ENCODE measurements at regions not wholly inside any gene's neighbourhood (a gene's known extent, or its start where the extent isn't known, plus 50 kb on each side); places are given as distances from the start of the nearest gene placed in this dataset.

- no peak for DNase-seq
These were observed 336.2 kb downstream of the ETS1 start for GRCh38 chr11:128251140-128251539.

GRCh38 chr11:128250482-128250881 lies 336.9 kb downstream of the ETS1 start:
- DNase-seq, result no peak

- no peak for DNase-seq
These were observed 340.4 kb downstream of the ETS1 start for GRCh38 chr11:128246810-128247594.

- no peak for DNase-seq
These were observed 341.0 kb downstream of the ETS1 start for GRCh38 chr11:128246364-128246801.

GRCh38 chr11:128244871-128245270 lies 342.5 kb downstream of the ETS1 start:
- DNase-seq, result no peak

- no peak for DNase-seq
These were observed 344.9 kb downstream of the ETS1 start for GRCh38 chr11:128242451-128242850.

GRCh38 chr11:128240546-128240945 lies 346.8 kb downstream of the ETS1 start:
- peak; percentile 19 for DNase-seq

- no peak for DNase-seq
These were observed 348.1 kb downstream of the ETS1 start for GRCh38 chr11:128239306-128239705.

GRCh38 chr11:128238521-128239265 lies 348.7 kb downstream of the ETS1 start:
- DNase-seq, result no peak

GRCh38 chr11:128236506-128237498 lies 350.6 kb downstream of the ETS1 start:
- no peak for DNase-seq

- no peak for DNase-seq
These were observed 351.4 kb downstream of the ETS1 start for GRCh38 chr11:128235958-128236357.

- no peak for DNase-seq
These were observed 351.9 kb downstream of the ETS1 start for GRCh38 chr11:128235426-128235825.

GRCh38 chr11:128234143-128234542 lies 353.2 kb downstream of the ETS1 start:
- DNase-seq, result no peak

- DNase-seq, result no peak
These were observed 354.8 kb downstream of the ETS1 start for GRCh38 chr11:128232588-128232987.

GRCh38 chr11:128231845-128232410 lies 355.4 kb downstream of the ETS1 start:
- no peak for DNase-seq

- no peak for DNase-seq
These were observed 359.9 kb downstream of the ETS1 start for GRCh38 chr11:128227466-128227865.

- DNase-seq, result no peak
These were observed 361.1 kb downstream of the ETS1 start for GRCh38 chr11:128226106-128226716.

GRCh38 chr11:128222245-128222884 lies 365.0 kb downstream of the ETS1 start:
- DNase-seq, result no peak

- DNase-seq, result no peak
These were observed 367.6 kb downstream of the ETS1 start for GRCh38 chr11:128219731-128220120.

GRCh38 chr11:128216198-128216597 lies 371.2 kb downstream of the ETS1 start:
- no peak for DNase-seq

GRCh38 chr11:128215238-128215882 lies 372.0 kb downstream of the ETS1 start:
- no peak for DNase-seq

All from kidney glomerular epithelial cell (primary cell).